Tibial nerve (tissue), 4 donors: ENCODE measurements at regions not wholly inside any gene's neighbourhood (a gene's known extent, or its start where the extent isn't known, plus 50 kb on each side); places are given as distances from the start of the nearest gene placed in this dataset.
A peak's percentile ranks its signal among the peaks of the same experiment; 100 is the strongest.

Experiments
- DNase-seq, 2 donors: peaks; one replicate each; pipeline ENCODE4 v3.0.0-alpha.2; 2019; ENCODE audit warnings: low spot score in 2 of 2
- H3K27ac ChIP-seq, 4 donors: fragments of 200-600 bp; sonication (generic) in 3 of 4; one replicate each; pipeline ENCODE4 v1.5.1; 2017 to 2019; ENCODE audit warnings: mild to moderate bottlenecking in 1 of 4
- H3K27me3 ChIP-seq, 2 donors: fragments of 200-600 bp; sonication (generic) in 1 of 2; one replicate each; pipeline versions ENCODE4 v1.5.1 to v1.6.0; 2017 to 2019
- H3K36me3 ChIP-seq, 3 donors: fragments of 200-600 bp; sonication (generic); one replicate each; pipeline ENCODE4 v1.5.1; 2018 to 2019
- H3K4me1 ChIP-seq, 4 donors: fragments of 200-600 bp; sonication (generic) in 3 of 4; one replicate each; pipeline ENCODE4 v1.5.1; 2017 to 2019
- H3K4me3 ChIP-seq, 4 donors: fragments of 200-600 bp; sonication (generic) in 3 of 4; one replicate each; pipeline ENCODE4 v1.5.1; 2017 to 2019; ENCODE audit warnings: mild to moderate bottlenecking in 1 of 4, moderate library complexity in 1 of 4
- H3K9me3 ChIP-seq, 4 donors: fragments of 200-600 bp; sonication (generic) in 3 of 4; one replicate each; pipeline ENCODE4 v1.5.1; 2017 to 2019
- EP300 ChIP-seq, 2 donors: sonication (generic); formaldehyde crosslinking; IDR thresholded peaks; one replicate each; pipeline ENCODE4 v1.6.1; 2017; ENCODE audit warnings: antibody characterized with exemption in 2 of 2, mild to moderate bottlenecking in 1 of 2
- POLR2A ChIP-seq, 2 donors: fragments of 450-650 bp; IDR thresholded peaks; one replicate each; pipeline ENCODE4 v1.6.1; 2017; ENCODE audit warnings: antibody characterized with exemption in 2 of 2, mild to moderate bottlenecking in 2 of 2, moderate library complexity in 2 of 2
- WGBS, 2 donors: methylation state at CpG; one replicate each; pipeline ENCODE4 v1.1.5; 2018; 5-methylcytosine and 5-hydroxymethylcytosine counted together
- TF ChIP-seq, protein P1 (sequence below), 5 experiments: fragments of 200-600 bp in 3 of 5; fragments of 450-650 bp in 2 of 5; sonication (generic) in 3 of 5; IDR thresholded peaks; one replicate each; pipeline ENCODE4 v1.5.1; 2016 to 2019; ENCODE audit warnings: antibody characterized with exemption in 5 of 5, mild to moderate bottlenecking in 3 of 5, moderate library complexity in 2 of 5

DNA sequence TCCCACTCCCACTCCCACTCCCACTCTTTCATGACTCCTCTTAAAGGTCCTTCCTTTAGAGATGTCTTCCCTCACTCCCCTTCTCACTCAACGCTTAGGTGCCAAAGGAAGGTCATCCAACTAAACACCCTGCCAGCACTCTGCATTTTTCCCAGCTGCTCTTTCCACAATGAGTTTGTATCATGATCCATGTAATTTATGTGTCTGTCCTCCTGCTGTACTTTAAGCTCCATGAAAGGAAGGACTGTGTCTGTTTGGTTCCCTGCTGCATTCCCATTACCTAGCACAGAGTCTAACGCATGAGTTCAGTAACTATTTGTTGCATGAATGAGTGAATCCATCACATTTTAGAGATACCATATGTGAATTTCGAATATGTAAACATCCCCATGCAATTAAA lies 252.7 kb downstream of the KIF20B start:
- Histone ChIP-seq H3K27me3 (no peaks in the 10 kb centered on the region), H3K9me3 (peaks cover 0 to 4% (median 0%) of the 10 kb centered on the region in 4 donors), H3K36me3 (no peaks in the 10 kb centered on the region), H3K4me1 (no peaks in the 10 kb centered on the region), H3K4me3 (no peak overlapping the region), H3K27ac (no peak overlapping the region)
- TF ChIP-seq EP300 (IDR thresholded peaks at IDR 0.05) (no peak), POLR2A (IDR thresholded peaks at IDR 0.05) (no peak)
- TF ChIP-seq, protein P1, sequence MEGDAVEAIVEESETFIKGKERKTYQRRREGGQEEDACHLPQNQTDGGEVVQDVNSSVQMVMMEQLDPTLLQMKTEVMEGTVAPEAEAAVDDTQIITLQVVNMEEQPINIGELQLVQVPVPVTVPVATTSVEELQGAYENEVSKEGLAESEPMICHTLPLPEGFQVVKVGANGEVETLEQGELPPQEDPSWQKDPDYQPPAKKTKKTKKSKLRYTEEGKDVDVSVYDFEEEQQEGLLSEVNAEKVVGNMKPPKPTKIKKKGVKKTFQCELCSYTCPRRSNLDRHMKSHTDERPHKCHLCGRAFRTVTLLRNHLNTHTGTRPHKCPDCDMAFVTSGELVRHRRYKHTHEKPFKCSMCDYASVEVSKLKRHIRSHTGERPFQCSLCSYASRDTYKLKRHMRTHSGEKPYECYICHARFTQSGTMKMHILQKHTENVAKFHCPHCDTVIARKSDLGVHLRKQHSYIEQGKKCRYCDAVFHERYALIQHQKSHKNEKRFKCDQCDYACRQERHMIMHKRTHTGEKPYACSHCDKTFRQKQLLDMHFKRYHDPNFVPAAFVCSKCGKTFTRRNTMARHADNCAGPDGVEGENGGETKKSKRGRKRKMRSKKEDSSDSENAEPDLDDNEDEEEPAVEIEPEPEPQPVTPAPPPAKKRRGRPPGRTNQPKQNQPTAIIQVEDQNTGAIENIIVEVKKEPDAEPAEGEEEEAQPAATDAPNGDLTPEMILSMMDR (IDR thresholded peaks at IDR 0.05) = no peak
- 48 to 52% methylated on average over 3 of the region's 3 CpGs for WGBS, 2 donors
- no peak for DNase-seq

DNA sequence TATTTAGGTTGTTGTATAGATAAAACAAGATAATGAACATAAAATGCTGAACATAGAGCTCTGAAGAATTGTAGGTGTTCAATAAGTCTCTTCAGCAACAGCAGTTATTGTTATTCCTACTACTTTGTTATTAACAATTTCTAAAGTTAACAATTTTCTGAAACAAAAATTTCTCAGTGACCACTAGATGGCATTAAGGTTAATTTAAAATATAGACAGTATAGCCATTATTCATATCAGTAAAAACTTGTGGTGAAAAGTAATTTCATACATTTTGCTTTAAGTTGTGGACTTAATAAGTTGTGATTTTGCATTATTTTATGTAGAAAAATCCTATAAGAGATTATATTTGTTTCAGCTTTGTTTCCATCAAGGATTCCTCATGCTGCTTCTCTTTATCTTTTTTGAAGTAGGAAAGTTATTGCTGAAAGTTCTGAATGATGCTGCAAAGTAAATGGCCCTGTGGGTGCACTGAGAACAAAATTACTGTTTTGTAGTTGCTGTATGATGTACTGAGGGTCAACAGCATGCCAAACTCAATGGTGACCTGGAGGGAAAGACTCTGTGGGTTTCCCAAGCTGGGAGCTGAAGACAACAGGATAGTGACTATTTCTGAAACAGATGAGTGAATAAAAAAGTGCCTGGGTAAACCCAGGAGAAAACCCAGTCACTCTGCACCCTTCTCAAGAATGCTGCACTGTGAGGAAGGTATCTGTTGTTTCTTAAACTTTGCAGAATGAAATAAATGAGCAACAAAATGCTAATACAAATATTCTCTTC lies 253.6 kb downstream of the KIF20B start:
- H3K27me3 ChIP-seq = no peaks in the 10 kb centered on the region
- no peak overlapping the region for H3K27ac ChIP-seq
- H3K9me3 ChIP-seq = peaks cover 0 to 4% (median 0%) of the 10 kb centered on the region in 4 donors
- no peaks in the 10 kb centered on the region for H3K36me3 ChIP-seq
- TF ChIP-seq, protein P1 (IDR thresholded peaks at IDR 0.05) = peak in 4 of 5 experiments; percentile 19 to 32 (median 26)
- no peak for TF ChIP-seq POLR2A (IDR thresholded peaks at IDR 0.05)
- no peaks in the 10 kb centered on the region for H3K4me1 ChIP-seq
- H3K4me3 ChIP-seq = no peak overlapping the region
- DNase-seq = no peak

DNA sequence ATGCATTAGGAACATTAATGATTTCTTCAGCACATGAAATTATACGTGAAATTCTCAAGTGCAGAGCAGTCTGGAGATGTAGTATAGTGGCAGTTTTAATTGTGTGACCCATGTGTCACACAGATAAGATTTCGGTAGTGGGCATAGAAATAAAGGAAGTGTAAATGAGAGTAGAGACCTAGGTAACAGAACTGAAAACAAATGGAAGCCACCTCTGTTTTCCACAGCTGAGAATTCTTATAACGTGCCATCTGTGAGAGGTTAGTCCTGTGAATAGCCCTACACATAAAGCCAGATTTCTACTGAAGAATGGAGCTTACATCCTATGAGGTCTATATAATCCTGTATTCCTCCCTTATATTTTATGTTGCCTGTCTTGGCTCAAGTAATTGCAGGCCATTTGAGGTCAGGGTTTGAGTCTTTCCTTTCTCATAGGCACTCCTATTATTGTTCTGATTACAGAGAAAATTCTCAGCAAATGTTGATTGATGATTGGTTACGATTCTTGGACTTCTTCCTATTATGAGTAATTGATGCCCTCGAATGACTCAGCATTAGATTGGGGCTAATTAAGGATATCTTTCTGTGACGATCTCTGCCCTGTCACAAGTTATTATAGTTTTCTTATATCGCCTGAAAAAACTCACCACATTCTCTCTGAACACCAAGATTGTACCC lies 258.2 kb downstream of the KIF20B start:
- 71 to 72% methylated on average over 7 of the region's 7 CpGs for WGBS, 2 donors
- TF ChIP-seq POLR2A (IDR thresholded peaks at IDR 0.05) (no peak), EP300 (IDR thresholded peaks at IDR 0.05) (no peak)
- TF ChIP-seq, protein P1 (IDR thresholded peaks at IDR 0.05) = no peak

DNA sequence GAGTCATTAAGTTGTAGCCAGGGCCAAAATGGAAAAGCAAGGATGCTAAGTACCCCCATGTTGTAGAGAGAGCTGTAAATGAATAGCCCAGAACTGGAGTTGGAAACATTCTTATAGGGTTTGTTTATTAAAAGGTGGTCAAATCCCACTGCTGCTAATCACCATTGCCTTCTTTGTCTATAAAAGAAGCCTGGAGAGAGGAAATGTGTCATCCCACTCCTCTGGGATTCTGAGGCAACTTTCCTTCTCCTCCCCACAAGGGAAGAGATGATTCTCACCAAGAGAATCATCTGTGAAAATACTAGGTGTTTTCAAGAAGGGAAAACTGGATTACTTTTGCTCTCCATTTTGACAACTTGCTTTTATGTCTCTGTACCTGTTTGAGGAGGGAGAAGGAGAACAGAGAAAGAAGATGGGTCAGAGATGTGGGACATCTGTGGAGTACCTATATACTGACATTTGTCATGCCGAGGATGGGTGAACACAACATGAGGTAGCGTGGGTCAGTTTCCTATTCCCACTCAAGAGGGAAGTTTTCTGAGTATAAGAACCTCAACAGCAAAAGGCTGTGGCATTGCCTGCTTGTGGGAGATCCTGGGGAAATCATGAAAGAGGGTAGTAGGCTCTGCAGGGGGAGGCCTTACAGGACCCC lies 262.2 kb downstream of the KIF20B start:
- H3K36me3 ChIP-seq = no peaks in the 10 kb centered on the region
- WGBS, 2 donors = 84 to 92% methylated on average over 2 of the region's 2 CpGs

More for the DNA sequence above, 258.2 kb downstream of the KIF20B start:
- no peak for DNase-seq
- H3K27me3 ChIP-seq = no peaks in the 10 kb centered on the region
- H3K4me3 ChIP-seq = no peak overlapping the region
- H3K4me1 ChIP-seq = no peaks in the 10 kb centered on the region
- no peaks in the 10 kb centered on the region for H3K36me3 ChIP-seq
- no peaks in the 10 kb centered on the region for H3K9me3 ChIP-seq
- H3K27ac ChIP-seq = no peak overlapping the region

More for the DNA sequence above, 262.2 kb downstream of the KIF20B start:
- TF ChIP-seq, protein P1 (IDR thresholded peaks at IDR 0.05) = no peak
- no peak for TF ChIP-seq POLR2A (IDR thresholded peaks at IDR 0.05)
- TF ChIP-seq EP300 (IDR thresholded peaks at IDR 0.05) = no peak
- Histone ChIP-seq H3K27me3 (no peaks in the 10 kb centered on the region), H3K4me3 (no peak overlapping the region), H3K9me3 (no peaks in the 10 kb centered on the region), H3K27ac (no peak overlapping the region), H3K4me1 (no peaks in the 10 kb centered on the region)
- DNase-seq = no peak
